GM12878 (cell line): ENCODE measurements at regions not wholly inside any gene's neighbourhood (a gene's known extent, or its start where the extent isn't known, plus 50 kb on each side); places are given as distances from the start of the nearest gene placed in this dataset.

Source experiments
- CHD4 ChIP-seq: fragments of 200-600 bp; sonication (generic); IDR thresholded peaks from 2 replicates; pipeline ENCODE4 v1.6.1; 2016; ENCODE audit warnings: mild to moderate bottlenecking
- E2F4 ChIP-seq: IDR thresholded peaks from 2 replicates; pipeline ENCODE4 v1.6.1; 2012; ENCODE audit warnings: low read depth, low read length, improper control_type of control experiment
- EP300 ChIP-seq, 2 experiments: fragments of 150-350 bp in 1 of 2; IDR thresholded peaks; 2 replicates each; pipeline ENCODE4 v1.6.1; 2011 to 2012; ENCODE audit warnings: low read depth in 2 of 2, low read length in 2 of 2, borderline replicate concordance in 1 of 2, improper control_type of control experiment in 1 of 2, inconsistent platforms in 1 of 2; ENCODE audit not compliant: control insufficient read depth in 1 of 2
- FOXM1 ChIP-seq: IDR thresholded peaks from 2 replicates; pipeline ENCODE4 v1.6.1; 2012; ENCODE audit warnings: low read depth, mild to moderate bottlenecking, inconsistent platforms, low read length, moderate library complexity
- GABPA ChIP-seq: IDR thresholded peaks from 2 replicates; pipeline ENCODE4 v1.6.1; 2014; ENCODE audit warnings: antibody characterized with exemption, low read depth, mild to moderate bottlenecking, inconsistent platforms
- HDAC6 ChIP-seq: fragments of 200-600 bp; sonication (generic); IDR thresholded peaks from one replicate; pipeline ENCODE4 v1.8.0; 2017; ENCODE audit warnings: antibody characterized with exemption; ENCODE audit not compliant: unreplicated experiment
- IKZF1 ChIP-seq: fragments of 450-650 bp; conservative IDR thresholded peaks from 2 replicates; pipeline ENCODE4 v1.6.1; 2017; ENCODE audit warnings: antibody characterized with exemption, mild to moderate bottlenecking
- IRF3 ChIP-seq: fragments of 450-650 bp; IDR thresholded peaks from 2 replicates; pipeline ENCODE4 v1.6.1; 2014; ENCODE audit warnings: mild to moderate bottlenecking
- NKRF ChIP-seq: fragments of 450-650 bp; conservative IDR thresholded peaks from 2 replicates; pipeline ENCODE4 v1.6.1; 2017; ENCODE audit warnings: mild to moderate bottlenecking, moderate library complexity
- NR2F1 ChIP-seq: fragments of 450-650 bp; conservative IDR thresholded peaks from 2 replicates; pipeline ENCODE4 v1.6.1; 2017; ENCODE audit warnings: mild to moderate bottlenecking
- PKNOX1 ChIP-seq: fragments of 450-650 bp; IDR thresholded peaks from 2 replicates; pipeline ENCODE4 v1.6.1; 2016; ENCODE audit warnings: mild to moderate bottlenecking
- POLR2AphosphoS2 ChIP-seq: IDR thresholded peaks from 2 replicates; pipeline ENCODE4 v1.6.1; 2011; ENCODE audit warnings: low read depth, mild to moderate bottlenecking, low read length, improper control_type of control experiment, moderate library complexity
- SIN3A ChIP-seq: IDR thresholded peaks from 2 replicates; pipeline ENCODE4 v1.6.1; 2012; ENCODE audit warnings: low read depth, low read length, improper control_type of control experiment
- SIX5 ChIP-seq: IDR thresholded peaks from 2 replicates; pipeline ENCODE4 v1.6.1; 2011; ENCODE audit warnings: mild to moderate bottlenecking, low read depth, low read length, moderate library complexity; ENCODE audit not compliant: severe bottlenecking
- SMC3 ChIP-seq: IDR thresholded peaks from 2 replicates; pipeline ENCODE4 v1.6.1; 2011; ENCODE audit warnings: low read length, improper control_type of control experiment, borderline replicate concordance
- SUZ12 ChIP-seq: fragments of 200-600 bp; sonication (generic); IDR thresholded peaks from one replicate; pipeline ENCODE4 v1.6.1; 2018; ENCODE audit warnings: antibody characterized with exemption, mild to moderate bottlenecking; ENCODE audit not compliant: unreplicated experiment
- TCF12 ChIP-seq: IDR thresholded peaks from 2 replicates; pipeline ENCODE4 v1.6.1; 2011; ENCODE audit warnings: low read depth, mild to moderate bottlenecking, low read length
- ZBTB40 ChIP-seq: fragments of 450-650 bp; IDR thresholded peaks from 2 replicates; pipeline ENCODE4 v1.6.1; 2016; ENCODE audit warnings: mild to moderate bottlenecking, moderate library complexity, borderline replicate concordance
- ZNF207 ChIP-seq: fragments of 450-650 bp; IDR thresholded peaks from 2 replicates; pipeline ENCODE4 v1.6.1; 2014; ENCODE audit warnings: antibody characterized with exemption, mild to moderate bottlenecking, borderline replicate concordance
- ZNF384 ChIP-seq: IDR thresholded peaks from 2 replicates; pipeline ENCODE4 v1.6.1; 2012; ENCODE audit warnings: low read depth, mild to moderate bottlenecking, low read length, improper control_type of control experiment, borderline replicate concordance
- ZNF622 ChIP-seq: fragments of 450-650 bp; IDR thresholded peaks from 2 replicates; pipeline ENCODE4 v1.6.1; 2017; ENCODE audit warnings: mild to moderate bottlenecking, inconsistent platforms

- TF ChIP-seq NKRF (no peak), CHD4 (no peak), IRF3 (no peak), ZBTB40 (no peak), ZNF384 (no peak), HDAC6 (no peak), ZNF622 (no peak), TCF12 (no peak), SUZ12 (no peak), FOXM1 (peak; percentile 61; the same call in 1 of the 2 replicates), E2F4 (no peak), NR2F1 (0 out of 2 replicates have a peak, but pooled peaks have one; percentile 11), SMC3 (no peak), POLR2AphosphoS2 (no peak), PKNOX1 (peak; percentile 21; the same call in 1 of the 2 replicates), SIX5 (no peak), SIN3A (no peak), ZNF207 (no peak), IKZF1 (peak; percentile 47; the same call in 1 of the 2 replicates), EP300 (IDR thresholded peaks at IDR 0.05; ENCODE audit: borderline replicate concordance in 1 of 2, control insufficient read depth in 1 of 2, low read depth in 2 of 2, low read length in 2 of 2) (no peak), GABPA (0 out of 2 replicates have a peak, but pooled peaks have one; percentile 20)
These were observed 99.8 kb downstream of the BTG1 start (continued) for GRCh38 chr12:92045852-92046251.
